Suppressor macrophage (primary cell): ENCODE measurements at regions not wholly inside any gene's neighbourhood (a gene's known extent, or its start where the extent isn't known, plus 50 kb on each side); places are given as distances from the start of the nearest gene placed in this dataset.

Experiments used
- DNase-seq, 4 experiments: peaks; one replicate each; pipeline ENCODE4 v3.0.0-alpha.2; 2020 to 2022

GRCh38 chrX:36947214-36947613, 61.0 kb upstream of the FAM47C start:
- DNase-seq, result no peak

- DNase-seq, result no peak
Measured at GRCh38 chrX:36950495-36951253, 57.5 kb upstream of the FAM47C start.

GRCh38 chrX:36957425-36958328, 50.5 kb upstream of the FAM47C start:
- no peak for DNase-seq
